Dedifferentiated amniotic fluid mesenchymal stem cell (primary cell): ENCODE measurements at regions not wholly inside any gene's neighbourhood (a gene's known extent, or its start where the extent isn't known, plus 50 kb on each side); places are given as distances from the start of the nearest gene placed in this dataset.
"Not testable (repeated sequence)": the region's sequence is repeated elsewhere in the genome, so short reads cannot be mapped to it uniquely, and the experiment has no call there.

ENCODE experiments used
- DNase-seq: peaks from one replicate; pipeline ENCODE4 v3.0.0-alpha.2; 2016; ENCODE audit errors: extremely low spot score

GRCh38 chr19:28444362-28444761 lies 768.6 kb downstream of the UQCRFS1 start:
- DNase-seq = no peak

DNA sequence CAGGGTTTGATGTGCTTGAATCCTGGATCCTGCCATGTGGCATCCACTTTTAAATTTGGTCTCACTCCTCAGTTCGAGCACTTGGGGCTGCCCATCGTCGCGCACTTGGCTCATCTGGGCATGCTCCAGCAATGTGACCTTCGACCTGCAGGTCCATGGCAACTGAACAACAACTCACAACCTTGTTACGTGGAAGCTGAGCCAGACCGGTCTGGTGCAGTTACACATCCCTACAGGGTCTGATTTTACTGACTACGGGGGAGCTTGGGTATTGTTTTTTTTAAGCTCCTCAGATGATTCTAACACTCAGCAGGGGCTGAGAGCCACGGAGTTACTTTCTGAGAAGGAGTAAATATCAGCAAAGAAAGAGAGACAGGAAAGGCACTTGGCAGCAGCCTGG lies 769.6 kb downstream of the UQCRFS1 start:
- DNase-seq = no peak

DNA sequence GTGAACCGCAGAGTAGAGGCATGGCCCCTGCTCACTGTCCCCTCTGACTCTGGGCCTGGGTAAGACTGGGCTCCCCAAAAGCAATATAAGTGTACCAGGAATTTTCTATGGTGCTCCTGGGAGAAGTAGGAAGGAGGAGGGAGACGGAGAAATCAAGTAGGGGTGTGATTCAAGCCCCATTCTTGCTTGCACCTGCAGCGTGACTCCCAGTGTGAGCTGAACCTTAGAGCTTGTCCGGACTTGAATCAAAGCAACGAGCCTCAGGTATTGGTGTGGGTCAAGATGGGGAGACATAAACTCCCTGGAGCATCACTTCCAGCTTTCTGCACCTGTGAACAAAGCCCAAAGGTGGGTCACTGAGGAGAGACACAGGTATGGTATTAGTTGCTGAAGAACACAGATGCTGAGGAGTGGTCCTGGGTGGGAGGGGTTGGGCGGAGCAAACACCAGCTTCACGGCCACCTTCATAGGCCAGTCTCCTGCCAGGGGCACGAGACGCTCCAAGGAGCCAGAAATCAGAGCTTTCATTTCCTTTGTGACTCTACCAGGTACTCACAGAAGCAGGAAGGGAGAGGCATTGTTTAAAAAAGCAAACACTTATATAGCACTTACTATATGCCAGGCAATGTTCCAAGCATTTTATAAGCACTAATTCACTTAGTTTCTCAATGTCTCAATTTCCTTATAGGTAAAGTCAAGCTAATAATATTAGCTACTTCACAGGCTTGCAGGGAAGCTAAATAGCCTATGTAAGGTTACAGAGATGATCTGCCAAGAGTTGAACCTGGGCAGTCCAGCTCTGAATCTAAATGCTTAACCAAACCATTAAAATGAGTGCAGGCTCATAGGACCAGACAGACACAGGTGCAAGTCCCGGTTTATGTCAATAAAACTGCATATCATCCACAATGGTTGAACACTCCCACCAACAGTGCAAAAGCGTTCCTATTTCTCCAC lies 775.3 kb downstream of the UQCRFS1 start:
- no peak for DNase-seq

DNA sequence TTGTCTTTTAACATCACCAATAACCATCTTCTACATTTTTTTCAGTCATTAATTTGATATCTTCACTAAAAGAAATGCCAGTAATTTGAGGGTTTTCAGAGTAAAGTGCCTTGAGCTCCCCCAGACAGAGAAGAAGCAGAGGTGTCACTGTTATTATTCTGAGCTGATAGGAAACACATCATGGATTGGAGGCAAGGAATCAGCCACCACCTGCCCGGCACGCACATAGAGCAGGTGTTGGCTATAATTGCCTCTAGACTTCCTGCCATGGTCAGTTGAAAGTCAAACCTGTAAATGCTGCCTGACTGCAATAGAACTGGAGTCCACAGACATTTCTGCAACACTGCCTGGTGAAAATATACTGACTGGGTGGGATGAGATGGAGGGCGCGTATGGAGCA lies 776.6 kb downstream of the UQCRFS1 start:
- DNase-seq = no peak

- no peak for DNase-seq
Measured at GRCh38 chr19:28435551-28436271, 777.2 kb downstream of the UQCRFS1 start.

GRCh38 chr19:28434794-28435193 lies 778.2 kb downstream of the UQCRFS1 start:
- not testable (repeated sequence) for DNase-seq

DNA sequence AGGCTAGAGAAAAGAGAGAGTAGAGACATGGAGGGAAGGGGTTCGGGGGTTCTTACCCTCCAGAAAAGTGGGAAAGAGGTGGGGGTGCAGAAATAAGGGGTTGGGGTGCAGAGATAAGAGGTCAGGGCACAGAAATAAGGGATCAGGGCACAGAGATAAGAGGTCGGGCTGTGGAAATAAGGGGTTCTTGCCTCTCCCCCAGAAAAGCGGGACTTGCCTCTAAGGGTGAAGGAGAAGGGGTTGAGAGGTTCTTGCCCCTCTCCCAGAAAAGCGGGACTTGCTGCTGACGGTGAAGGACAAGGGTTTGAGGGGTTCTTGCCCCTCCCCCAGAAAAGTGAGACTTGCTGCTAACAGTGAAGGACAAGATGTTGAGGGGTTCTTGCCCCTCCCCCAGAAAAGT lies 778.6 kb downstream of the UQCRFS1 start:
- not testable (repeated sequence) for DNase-seq

- not testable (repeated sequence) for DNase-seq
Measured at GRCh38 chr19:28433166-28433565, 779.8 kb downstream of the UQCRFS1 start.

DNA sequence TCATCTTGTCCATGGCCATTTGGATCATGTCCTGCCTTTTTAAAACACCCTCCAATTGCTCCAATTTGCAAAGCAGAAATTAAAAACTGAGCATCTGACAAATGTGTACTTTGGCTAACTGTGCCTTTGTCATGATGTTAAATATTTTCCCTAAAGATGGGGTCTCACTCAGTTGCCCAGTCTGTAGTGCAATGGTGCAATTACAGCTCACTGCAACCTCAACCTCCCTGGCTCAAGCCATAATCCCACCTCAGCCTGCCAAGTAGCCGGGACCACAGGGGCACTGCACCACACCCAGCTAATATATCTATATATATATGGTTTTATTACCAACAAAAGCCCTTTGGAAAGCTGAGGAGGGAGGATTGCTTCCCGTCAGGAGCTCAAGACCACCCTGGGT lies 782.7 kb downstream of the UQCRFS1 start:
- no peak for DNase-seq

DNA sequence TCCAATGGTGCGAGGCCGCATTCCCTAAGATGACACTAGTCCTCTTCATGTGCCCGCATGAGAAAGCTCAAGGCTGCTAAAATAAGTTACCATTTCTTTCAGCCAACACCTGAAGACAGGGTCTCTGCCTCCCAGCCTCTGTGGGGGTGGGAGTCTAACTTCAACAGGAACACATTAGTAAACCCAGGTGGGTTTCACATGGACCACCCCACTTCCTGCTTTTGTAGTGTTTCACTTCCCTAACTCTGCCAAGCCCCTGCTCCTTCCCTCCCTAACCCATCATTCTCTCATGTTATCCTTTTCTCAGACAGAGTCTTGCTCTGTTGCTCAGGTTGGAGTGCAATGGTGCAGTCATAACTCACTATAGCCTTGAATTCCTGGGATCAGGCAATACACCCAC lies 783.6 kb downstream of the UQCRFS1 start:
- no peak for DNase-seq

DNA sequence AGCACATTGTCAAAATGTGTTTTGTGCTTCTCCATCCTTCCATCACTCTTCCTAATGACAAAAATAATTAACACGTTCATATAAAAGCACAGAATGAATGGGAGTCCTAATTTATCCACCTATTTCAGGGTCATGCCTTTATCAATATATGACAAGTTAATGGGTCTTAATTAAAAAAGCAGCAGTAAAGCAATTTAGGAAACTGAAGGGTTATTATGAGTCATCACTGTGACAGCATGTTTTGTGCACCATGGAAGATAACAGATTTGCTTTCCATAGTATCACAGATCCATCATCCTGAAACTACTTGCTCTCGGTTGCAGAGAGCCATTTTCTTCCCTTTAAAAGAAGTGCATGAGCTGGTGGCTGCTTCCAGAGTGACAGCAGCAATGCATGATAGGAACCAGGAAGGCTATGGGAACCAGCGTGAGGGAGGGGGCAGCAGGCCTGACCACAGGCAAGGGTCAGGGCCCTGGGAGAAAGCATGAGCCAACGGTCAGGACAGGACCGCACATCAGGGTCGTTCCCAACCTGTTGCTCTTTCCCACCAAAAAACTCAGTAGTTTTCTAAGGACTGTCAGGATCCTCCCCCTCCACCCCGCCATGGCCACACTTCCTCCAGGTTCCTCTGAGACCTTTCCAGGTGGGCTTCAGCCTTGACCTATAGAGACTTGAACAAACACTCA lies 784.1 kb downstream of the UQCRFS1 start:
- no peak for DNase-seq

DNA sequence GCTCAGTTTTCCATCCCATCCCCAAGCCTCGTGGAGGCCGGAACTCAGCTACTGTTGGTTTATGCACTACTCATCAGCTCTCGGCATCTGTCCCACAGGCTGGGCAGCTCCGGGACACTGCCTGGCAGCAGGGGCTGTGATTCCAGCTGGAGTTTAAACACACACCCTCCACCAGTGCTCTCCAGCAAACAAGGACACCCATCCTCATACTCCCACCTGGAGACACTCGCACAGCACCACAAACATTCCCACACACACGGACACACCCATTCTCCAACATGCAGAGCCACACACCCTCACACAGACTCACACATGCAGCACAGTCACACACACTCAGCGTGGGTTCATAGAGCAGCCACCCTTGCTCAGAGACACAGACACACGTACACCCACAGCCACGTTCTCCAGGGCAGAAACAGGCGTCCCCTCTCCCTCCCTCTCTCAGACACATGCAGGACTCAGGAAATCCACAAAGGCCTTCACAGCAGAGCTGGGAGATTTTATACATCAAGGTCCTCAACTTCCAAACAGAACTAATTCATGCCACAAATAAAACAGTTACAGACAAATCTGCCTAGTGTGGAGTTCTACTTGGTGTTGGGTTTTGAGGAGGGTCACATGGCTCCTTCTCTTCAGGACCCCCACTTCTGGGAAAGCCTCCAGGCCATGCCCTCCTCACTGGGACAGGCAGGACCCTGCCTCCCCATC lies 785.4 kb downstream of the UQCRFS1 start:
- no peak for DNase-seq

DNA sequence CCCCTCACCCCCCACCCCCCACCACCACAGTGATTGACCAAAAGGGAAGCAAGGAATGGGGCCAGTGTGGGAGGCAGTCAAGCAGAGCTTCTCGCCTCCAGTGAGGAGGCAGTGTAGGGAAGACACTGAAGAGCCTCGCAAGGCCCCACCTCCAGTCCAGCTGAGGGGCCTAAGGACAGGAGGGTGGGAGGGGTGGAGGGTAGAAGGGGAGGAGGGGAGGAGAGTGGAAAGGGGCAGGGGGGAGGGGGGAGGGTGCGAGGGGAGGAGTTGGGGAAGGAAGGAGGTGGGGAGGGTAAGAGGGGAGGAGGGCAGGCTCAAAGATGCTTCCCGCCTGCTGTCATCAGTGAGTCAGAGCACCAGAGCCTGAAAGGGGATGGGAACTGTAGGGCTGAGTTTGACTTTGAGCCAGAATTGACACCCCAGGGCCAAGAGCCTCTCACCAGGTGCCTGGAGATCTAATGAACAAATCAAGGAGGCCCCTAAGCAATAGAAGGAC lies 786.2 kb downstream of the UQCRFS1 start:
- DNase-seq = no peak

DNA sequence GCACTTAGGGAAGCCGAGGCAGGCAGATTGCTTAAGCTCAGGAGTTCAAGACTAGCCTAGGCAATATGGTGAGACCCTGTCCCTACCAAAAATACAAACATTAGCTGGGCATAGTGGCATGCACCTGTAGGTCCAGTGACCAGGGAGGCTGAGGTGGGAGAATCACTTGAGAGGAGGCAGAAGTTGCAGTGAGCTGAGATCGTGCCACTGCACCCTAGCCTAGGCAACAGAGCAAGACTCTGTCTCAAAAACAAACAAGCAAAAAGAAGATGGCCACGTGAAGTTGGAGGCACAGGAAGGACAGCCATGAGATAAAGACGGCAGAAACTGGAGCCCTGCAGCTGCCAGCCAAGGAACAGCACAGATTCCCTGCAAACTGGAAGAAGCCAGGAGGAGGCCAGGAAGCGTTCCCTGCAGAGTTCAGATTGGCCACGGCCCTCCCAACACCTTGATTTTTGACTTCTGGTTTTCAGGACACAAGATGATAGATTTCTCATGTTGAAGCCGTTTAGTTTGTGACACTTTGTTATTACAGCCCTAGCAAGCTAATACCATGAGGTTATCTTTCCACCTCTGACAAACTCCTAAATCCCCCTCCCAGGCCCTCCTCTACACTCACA lies 786.7 kb downstream of the UQCRFS1 start:
- DNase-seq = no peak

GRCh38 chr19:28425046-28425931 lies 787.7 kb downstream of the UQCRFS1 start:
- DNase-seq = no peak

GRCh38 chr19:28424662-28425045 lies 788.3 kb downstream of the UQCRFS1 start:
- DNase-seq = no peak

- DNase-seq = no peak
Measured at GRCh38 chr19:28424077-28424476, 788.9 kb downstream of the UQCRFS1 start.

DNA sequence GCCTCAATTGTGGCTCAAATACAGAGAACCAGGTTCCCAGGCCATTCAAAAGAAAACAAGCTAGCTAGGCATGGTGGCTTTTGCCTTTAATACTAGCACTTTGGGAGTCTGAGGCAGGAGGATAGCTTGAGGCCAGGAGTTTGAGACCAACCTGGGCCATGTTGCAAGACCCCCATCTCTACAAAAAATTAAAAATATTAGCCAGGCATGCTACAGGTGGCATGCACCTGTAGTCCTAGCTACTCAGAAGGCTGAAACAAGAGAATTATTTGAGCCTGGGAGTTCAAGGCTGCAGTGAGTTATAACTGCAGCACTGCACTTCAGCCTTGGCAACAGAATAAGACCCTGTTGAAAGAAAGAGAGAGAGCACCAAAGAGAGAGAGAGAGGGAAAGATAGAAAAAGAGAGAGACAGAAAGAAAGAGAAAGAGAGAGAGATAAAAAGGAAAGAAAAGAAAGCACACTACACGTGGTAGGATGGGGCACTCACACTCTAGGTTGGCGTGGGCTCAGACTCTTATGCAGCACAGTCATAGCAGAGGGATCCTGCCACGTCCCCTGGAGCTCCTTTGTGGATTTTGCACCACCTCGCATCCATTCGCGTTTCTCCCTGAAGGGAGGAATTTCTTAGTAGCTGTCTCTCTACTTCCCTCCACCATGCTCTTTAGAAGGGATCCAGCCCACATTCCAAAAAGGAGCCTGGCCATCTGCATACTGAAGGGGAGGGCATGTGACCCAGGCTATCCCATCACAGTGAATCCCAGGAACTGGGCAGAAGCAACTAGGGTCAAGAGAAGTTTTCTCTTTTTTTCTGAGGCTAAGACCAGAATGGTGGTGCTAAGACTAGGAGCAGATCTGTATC lies 789.9 kb downstream of the UQCRFS1 start:
- no peak for DNase-seq

GRCh38 chr19:28422046-28422445 lies 790.9 kb downstream of the UQCRFS1 start:
- DNase-seq = no peak
